NOMO-1 treated with dmso at 0.1 percent for 144 hours (cell line): ENCODE measurements at regions not wholly inside any gene's neighbourhood (a gene's known extent, or its start where the extent isn't known, plus 50 kb on each side); places are given as distances from the start of the nearest gene placed in this dataset.
A peak's percentile ranks its signal among the peaks of the same experiment; 100 is the strongest.

ENCODE experiments used
- DNase-seq: peaks from one replicate; lab custom pipeline; 2025; ENCODE audit not compliant: unreplicated experiment; lab: John Stamatoyannopoulos, UW

GRCh38 chr22:26732284-26732683 lies 74.9 kb downstream of the MIAT start:
- DNase-seq, result no peak

- DNase-seq, result no peak
These were observed 77.1 kb downstream of the MIAT start for GRCh38 chr22:26734339-26735018.

- no peak for DNase-seq
These were observed 77.6 kb downstream of the MIAT start for GRCh38 chr22:26735019-26735409.

DNA sequence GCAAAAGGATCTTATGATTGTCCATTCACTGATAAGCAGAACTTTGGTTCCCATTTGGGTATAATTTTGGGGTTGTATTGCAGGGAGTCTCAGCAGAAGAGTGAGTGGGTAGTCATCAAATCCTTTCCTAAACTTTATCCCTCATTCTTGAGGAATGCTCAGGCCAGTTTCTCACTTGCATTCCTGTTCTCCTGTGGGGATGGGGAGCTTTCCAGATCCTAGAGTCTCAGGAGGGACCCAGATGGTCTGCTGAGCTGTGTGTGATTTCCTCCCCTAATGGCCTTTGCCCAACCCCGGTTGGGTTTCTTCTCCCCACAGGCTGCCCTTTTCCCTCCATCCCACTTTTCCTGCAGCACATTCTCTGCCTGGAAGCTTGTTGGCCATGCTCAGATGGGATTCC lies 79.9 kb downstream of the MIAT start:
- no peak for DNase-seq

DNA sequence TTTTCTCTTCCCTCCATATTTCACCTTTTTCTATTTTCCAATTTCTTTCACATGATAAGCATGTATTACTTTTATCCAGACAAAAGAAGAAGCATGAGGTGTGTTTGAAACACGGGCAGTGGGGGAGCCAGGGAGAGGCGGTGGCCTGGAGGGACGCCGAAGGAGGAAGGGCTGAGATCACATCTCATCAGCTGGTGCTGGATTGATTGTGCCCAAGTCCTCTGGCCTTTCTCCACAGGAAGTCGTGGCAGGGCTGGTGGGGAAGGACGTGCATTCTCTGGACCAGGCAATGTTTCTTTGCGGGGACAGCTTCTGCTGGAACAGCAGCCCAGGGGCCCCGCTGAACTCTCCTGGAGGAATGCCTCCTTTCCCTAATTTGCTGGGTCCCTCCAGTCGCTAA lies 82.9 kb downstream of the MIAT start:
- no peak for DNase-seq

DNA sequence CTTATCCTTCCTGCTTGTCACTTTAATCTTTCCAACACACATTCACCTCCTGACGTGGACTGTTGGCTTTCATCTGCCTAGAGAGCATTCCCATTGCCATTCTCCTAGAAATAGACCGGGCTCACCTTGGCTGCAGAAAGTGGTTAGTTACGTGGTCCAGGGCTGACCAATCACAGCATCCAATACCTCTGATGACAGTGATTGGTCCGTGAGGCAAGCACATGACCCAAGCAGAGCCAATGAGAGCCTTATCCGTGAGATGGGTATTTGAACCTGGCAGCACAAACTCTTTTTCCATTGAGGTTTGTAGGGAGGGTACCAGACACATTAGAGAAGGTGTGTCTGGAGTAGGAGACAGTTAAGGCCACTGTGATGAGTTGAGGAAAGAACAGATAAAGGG lies 85.8 kb downstream of the MIAT start:
- DNase-seq, result no peak

DNA sequence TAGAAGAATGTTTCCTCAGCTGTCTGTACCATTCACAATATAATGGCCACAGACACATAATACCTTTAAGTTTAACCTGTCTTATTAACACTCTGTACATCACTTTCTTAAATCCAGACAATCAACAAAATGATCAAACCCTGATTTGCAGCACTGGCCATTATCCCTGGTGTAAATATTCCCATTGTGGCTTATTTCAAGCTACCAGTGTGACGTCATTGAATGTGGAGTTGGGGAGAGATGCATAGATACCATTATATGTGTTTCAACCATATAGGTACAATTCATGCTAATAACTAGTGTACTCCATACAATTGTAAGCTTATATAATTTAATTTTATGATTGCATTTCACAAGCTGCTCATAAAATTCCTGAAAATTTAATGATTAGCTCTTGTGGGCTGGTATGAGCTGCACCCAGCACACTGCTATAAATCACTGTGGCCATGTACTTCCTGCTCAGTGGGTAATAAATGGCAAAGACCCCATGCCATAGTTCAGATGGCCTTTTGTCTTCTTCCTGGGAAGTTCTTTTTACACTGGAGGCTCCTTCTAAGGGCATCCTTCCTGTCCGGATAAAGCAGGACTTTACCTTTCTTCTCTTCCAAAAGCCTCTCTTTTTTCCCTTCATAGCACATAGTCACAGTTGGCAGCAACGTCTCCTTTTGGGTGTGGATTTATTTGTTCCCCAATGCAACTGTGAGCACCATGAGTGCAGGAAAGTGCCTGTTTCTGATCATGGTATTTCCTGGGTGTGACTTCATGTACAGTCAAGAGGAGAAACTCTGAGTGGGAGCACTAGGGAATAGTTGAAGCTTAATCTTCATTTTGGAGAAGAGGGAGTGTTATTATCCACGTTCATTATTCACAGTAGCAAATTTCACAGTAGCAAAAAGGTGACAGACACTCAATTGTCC lies 87.8 kb downstream of the MIAT start:
- DNase-seq, result no peak

DNA sequence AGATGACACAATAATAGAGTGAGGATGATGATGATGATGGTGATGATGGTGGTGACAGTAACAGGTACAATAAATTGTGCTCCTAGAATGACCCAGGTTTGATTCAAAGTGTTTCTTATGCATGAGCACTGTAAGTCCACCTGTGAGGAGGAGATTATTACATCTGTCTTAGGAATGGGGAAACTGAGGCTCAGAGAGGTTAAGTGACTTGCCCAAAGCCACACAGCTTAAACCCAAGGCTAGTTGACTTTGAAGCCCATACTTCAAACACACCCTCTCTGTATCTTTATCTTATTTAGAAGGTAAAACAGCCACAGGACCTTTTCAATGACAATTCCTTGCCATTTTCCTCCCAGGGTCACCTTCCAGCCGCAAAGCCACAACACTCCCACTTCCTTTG lies 88.9 kb downstream of the MIAT start:
- DNase-seq, result no peak

GRCh38 chr22:26748845-26749244 lies 91.5 kb downstream of the MIAT start:
- no peak for DNase-seq

DNA sequence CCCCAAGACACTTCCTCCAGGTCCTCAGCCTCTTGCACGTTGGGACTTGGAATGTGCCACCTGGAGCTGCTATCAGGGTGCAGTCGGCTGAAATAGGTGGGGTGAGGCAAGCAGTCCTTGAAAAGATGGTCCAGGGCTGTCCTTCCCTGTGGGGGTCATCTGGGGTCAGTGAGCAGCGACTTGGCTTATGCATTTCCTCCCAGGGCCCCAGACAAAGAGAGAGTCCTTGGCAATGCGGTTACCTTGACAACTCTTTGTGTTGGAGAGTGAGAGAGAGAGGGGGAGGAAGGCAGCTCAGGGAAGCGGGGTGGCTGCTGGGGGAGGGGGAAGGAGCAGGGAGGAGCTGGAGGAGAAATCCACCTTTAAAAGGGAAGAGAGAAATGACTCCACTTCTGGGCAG lies 93.8 kb downstream of the MIAT start:
- DNase-seq, result no peak

DNA sequence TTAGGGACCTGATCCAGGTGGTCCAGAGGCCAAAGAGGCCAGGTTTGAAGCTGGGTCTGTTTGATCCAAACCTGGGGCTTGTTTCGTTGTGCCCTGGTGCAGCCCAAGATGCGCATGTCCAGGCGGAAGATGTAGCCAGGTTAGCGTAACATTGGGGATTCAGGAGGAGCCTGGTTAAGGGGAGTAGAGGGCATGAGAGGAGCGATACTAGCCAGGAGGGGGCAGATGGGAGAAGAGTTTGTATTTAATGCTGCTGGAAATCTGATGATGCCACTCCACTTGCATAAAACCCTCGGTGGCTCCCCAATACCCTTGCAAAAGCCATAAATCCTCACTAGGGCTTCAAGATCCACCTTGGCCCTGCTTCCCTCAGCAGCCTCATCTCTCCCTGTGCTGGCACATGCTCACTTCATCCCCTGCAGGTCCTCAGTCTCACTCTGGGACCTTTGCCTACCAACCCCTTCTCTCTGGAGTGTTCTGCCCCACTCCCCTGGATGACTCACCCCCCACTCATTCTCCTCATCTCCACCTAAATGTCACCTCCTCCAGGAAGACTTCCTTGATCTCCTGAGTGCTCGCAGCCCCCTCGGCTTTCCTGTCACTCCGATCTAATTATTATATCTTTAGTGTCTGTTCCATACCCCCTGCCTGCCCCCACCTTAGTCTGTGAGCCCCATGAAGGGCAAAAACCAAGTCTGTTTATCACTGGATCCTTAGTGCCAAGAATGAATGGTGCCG lies 95.9 kb downstream of the MIAT start:
- no peak for DNase-seq

DNA sequence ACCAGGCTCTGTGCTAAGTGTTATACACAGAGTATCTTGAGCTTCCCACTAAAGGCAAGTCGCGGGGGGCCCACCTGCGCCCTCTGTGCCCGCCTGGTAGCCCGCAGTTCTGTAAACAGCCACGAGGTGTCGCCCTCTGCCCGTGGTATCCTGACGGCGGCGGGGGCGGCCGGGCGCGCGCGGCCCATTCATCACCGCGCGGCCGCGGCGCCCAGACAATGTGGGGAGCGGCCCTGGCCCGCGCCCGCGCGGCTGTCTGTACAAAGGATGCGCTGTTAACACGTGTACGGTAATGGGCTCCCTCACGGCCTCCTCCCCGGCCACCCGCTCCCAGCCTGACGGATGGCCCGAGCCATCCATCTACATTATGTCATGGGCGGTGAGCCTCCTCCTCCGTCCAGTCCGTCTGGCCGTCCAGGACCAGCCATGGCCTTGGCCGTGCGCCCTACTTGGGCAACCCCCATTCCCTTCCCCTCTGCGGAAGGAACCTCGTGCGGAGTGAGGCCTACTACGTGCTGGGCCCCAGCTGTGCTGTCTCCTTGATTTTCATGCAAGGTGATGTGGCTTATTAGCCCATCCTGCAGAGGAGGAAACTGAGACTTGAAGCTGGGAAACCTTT lies 99.4 kb downstream of the MIAT start:
- DNase-seq, result peak; percentile 8

GRCh38 chr22:26757496-26757895 lies 100.1 kb downstream of the MIAT start:
- DNase-seq, result no peak

GRCh38 chr22:26762503-26763472 lies 105.4 kb downstream of the MIAT start:
- no peak for DNase-seq

DNA sequence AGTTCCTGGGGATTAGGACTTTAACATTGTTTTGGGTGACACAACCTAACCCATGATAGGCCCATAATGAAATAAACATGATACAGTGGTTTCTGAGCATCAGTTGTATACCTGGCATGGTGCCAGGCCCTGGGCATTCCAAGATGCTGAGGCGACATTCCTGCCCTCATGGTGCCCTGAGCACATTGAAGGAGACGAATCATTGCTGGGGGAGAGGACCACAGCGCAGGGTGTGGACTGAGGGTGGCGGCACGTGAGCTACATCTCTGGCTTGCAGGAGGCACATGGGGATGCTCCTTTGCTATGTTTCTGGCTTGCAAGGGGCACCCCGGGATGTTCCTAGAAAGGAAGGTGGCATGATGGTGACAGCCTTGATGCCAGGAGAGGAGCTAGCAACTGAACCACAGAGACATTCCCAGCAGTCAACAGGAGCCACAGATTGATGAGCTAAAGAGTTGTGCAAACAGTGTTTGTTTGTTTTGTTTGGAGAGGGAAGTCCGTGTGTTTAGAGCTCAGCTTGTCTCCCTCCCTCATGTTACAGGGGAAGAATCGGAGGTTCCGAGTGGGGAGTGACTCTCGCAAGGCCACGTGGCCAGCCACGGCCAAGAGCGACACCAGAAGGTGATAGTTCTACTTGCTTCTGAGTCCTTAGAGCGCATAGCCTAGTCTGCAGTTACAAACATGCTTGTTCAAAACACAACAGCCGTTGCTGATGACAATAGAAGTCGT lies 106.4 kb downstream of the MIAT start:
- DNase-seq, result no peak

DNA sequence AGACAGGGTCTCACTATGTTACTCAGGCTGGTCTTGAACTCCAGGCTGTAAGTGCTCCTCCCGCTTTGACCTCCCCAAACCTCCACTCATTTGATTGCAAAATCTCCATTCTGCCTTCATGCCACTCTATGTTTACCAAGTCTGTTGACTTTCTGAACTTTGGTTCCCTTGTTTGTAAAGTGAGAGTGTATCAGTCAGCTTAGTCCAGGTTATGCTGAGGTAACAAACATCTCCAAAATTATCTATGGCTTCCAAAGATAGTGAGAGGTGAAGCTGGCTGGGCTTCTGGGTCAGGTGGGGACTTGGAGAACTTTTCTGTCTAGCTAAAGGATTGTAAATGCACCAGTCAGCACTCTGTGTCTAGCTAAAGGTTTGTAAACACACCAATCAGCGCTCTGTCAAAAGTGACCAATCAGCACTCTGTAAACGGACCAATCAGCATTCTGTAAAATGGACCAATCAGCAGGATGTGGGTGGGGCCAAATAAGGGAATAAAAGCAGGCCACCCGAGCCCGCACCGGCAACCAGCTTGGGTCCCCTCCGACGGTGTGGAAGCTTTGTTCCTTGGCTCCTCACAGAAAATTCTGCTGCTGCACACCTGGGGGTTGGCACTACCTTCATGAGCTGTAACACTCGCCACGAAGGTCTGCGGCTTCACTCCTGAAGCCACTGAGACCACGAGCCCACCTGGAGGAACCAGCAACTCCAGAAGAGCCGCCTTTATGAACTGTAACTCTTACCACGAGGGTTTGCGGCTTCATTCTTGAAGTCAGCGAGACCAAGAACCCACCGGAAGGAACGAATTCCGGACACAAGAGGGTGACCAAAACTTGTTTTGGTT lies 109.3 kb downstream of the MIAT start:
- no peak for DNase-seq

- no peak for DNase-seq
These were observed 110.2 kb downstream of the MIAT start for GRCh38 chr22:26767351-26768155.

DNA sequence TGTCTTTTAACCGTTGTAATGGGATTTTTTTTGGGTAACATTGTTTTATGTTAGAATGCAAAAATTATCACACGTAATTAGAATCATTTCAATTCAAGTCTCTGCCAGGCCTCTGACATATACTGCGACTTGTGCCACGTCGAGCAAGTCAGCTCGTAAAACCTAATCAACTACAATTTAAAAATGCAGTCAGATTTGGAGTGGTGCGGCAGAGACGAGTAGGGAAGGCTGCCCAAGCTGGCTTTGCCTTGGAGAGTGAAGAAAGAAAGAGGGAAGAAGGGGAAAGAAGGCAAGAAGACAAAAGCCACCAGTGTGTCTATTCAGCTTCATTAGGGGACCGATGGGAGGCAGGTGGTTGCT lies 110.7 kb downstream of the MIAT start:
- no peak for DNase-seq
